ENCODE measurements at regions not wholly inside any gene's neighbourhood (a gene's known extent, or its start where the extent isn't known, plus 50 kb on each side); places are given as distances from the start of the nearest gene placed in this dataset.

DNA sequence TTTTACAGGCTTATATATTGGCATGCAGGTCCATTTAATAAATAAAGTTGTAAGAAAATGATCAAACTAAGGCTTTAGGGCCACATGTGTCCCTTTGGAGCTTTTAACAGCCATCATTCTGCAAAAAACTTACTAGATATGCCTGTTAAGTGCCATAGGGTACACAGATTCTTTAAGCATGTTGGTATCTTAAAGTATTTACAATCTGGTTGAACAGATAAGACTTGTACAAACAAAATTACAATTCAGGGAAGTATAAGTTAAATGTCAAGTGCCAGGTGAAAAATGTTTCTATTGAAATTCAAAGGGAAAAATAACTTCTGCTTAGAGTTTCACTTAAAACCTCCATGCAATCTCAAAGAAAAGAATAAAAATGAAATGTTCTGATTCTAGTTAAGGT is 558.4 kb upstream of the ST8SIA4 start:
- BruUV-seq (replicated peaks): no TSS peak
- ChIA-PET POLR2A (no interaction called here), CTCF (ENCODE audit: low intra/inter-chr PET ratio, low total read pairs) (no interaction called here)
- intact Hi-C loops (cut with micrococcal nuclease; ENCODE audit: unreplicated experiment) (no loop called here), in situ Hi-C loops (cut with HindIII; ENCODE audit: extremely low pct_ligation_motif_present, low pct_unique_long_range_greater_than_20kb) (no loop called here)
- Histone ChIP-seq H3K9ac (ENCODE audit: insufficient read depth, low read depth, low read length) (no peak overlapping the region), H3K4me3 (replicated peaks in 1 of 3; ENCODE audit: insufficient read depth in 1 of 3, low read depth in 2 of 3, low read length in 3 of 3) (no peak overlapping the region), H3K4me1 (ENCODE audit: insufficient read depth, low read length) (no peaks in the 10 kb centered on the region), H3K79me2 (ENCODE audit: insufficient read depth, low read length) (no peaks in the 10 kb centered on the region), H4K20me1 (ENCODE audit: insufficient read depth, low read length) (no peaks in the 10 kb centered on the region), H3K27me3 (ENCODE audit: control insufficient read depth in 1 of 2, insufficient read depth in 2 of 2, low read length in 2 of 2) (no peaks in the 10 kb centered on the region), H3K27ac (ENCODE audit: extremely low read length, insufficient read depth, low read length) (no peak overlapping the region), H2AFZ (ENCODE audit: low read length) (no peak overlapping the region), H3K9me3 (ENCODE audit: low read length) (no peaks in the 10 kb centered on the region), H3K4me2 (ENCODE audit: low read depth, low read length) (no peak overlapping the region), H3K36me3 (replicated peaks in 1 of 2; ENCODE audit: control insufficient read depth in 1 of 2, insufficient read depth in 2 of 2, low read length in 2 of 2) (no peaks in the 10 kb centered on the region)
- no peak for FAIRE-seq
- no peak for DNase-seq (ENCODE audit: low spot score)
- no peak for ATAC-seq
- TF ChIP-seq NFE2L1 (CRISPR knock-in tag; IDR thresholded peaks at IDR 0.05; ENCODE audit: borderline replicate concordance): no peak
- TF ChIP-seq, protein P1, sequence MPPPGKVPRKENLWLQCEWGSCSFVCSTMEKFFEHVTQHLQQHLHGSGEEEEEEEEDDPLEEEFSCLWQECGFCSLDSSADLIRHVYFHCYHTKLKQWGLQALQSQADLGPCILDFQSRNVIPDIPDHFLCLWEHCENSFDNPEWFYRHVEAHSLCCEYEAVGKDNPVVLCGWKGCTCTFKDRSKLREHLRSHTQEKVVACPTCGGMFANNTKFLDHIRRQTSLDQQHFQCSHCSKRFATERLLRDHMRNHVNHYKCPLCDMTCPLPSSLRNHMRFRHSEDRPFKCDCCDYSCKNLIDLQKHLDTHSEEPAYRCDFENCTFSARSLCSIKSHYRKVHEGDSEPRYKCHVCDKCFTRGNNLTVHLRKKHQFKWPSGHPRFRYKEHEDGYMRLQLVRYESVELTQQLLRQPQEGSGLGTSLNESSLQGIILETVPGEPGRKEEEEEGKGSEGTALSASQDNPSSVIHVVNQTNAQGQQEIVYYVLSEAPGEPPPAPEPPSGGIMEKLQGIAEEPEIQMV (CRISPR knock-in tag; IDR thresholded peaks at IDR 0.05; ENCODE audit: low read depth): no peak
- TF ChIP-seq, protein P2, sequence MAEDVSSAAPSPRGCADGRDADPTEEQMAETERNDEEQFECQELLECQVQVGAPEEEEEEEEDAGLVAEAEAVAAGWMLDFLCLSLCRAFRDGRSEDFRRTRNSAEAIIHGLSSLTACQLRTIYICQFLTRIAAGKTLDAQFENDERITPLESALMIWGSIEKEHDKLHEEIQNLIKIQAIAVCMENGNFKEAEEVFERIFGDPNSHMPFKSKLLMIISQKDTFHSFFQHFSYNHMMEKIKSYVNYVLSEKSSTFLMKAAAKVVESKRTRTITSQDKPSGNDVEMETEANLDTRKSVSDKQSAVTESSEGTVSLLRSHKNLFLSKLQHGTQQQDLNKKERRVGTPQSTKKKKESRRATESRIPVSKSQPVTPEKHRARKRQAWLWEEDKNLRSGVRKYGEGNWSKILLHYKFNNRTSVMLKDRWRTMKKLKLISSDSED (CRISPR knock-in tag; IDR thresholded peaks at IDR 0.05): no peak
- TF ChIP-seq, protein P3, sequence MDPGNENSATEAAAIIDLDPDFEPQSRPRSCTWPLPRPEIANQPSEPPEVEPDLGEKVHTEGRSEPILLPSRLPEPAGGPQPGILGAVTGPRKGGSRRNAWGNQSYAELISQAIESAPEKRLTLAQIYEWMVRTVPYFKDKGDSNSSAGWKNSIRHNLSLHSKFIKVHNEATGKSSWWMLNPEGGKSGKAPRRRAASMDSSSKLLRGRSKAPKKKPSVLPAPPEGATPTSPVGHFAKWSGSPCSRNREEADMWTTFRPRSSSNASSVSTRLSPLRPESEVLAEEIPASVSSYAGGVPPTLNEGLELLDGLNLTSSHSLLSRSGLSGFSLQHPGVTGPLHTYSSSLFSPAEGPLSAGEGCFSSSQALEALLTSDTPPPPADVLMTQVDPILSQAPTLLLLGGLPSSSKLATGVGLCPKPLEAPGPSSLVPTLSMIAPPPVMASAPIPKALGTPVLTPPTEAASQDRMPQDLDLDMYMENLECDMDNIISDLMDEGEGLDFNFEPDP (CRISPR knock-in tag; conservative IDR thresholded peaks at IDR 0.05): no peak
- no peak for TF ChIP-seq NAIF1 (CRISPR knock-in tag; IDR thresholded peaks at IDR 0.05; ENCODE audit: borderline replicate concordance)
- TF ChIP-seq NFE2 (CRISPR knock-in tag; IDR thresholded peaks at IDR 0.05): no peak
- TF ChIP-seq, protein P4, sequence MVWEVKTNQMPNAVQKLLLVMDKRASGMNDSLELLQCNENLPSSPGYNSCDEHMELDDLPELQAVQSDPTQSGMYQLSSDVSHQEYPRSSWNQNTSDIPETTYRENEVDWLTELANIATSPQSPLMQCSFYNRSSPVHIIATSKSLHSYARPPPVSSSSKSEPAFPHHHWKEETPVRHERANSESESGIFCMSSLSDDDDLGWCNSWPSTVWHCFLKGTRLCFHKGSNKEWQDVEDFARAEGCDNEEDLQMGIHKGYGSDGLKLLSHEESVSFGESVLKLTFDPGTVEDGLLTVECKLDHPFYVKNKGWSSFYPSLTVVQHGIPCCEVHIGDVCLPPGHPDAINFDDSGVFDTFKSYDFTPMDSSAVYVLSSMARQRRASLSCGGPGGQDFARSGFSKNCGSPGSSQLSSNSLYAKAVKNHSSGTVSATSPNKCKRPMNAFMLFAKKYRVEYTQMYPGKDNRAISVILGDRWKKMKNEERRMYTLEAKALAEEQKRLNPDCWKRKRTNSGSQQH (CRISPR knock-in tag; IDR thresholded peaks at IDR 0.05; ENCODE audit: low read depth): no peak
- TF ChIP-seq, protein P5, sequence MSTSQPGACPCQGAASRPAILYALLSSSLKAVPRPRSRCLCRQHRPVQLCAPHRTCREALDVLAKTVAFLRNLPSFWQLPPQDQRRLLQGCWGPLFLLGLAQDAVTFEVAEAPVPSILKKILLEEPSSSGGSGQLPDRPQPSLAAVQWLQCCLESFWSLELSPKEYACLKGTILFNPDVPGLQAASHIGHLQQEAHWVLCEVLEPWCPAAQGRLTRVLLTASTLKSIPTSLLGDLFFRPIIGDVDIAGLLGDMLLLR (CRISPR knock-in tag; IDR thresholded peaks at IDR 0.05): no peak
- no peak for TF ChIP-seq ZNF230 (CRISPR knock-in tag; IDR thresholded peaks at IDR 0.05)
- no peak for TF ChIP-seq ZNF274 (CRISPR knock-in tag; IDR thresholded peaks at IDR 0.05)
- no peak for TF ChIP-seq ZNF660 (CRISPR knock-in tag; IDR thresholded peaks at IDR 0.05; ENCODE audit: borderline replicate concordance, low read depth)
- no peak for TF ChIP-seq ARHGAP35 (CRISPR knock-in tag; IDR thresholded peaks at IDR 0.05; ENCODE audit: borderline replicate concordance)
- TF ChIP-seq, protein P6, sequence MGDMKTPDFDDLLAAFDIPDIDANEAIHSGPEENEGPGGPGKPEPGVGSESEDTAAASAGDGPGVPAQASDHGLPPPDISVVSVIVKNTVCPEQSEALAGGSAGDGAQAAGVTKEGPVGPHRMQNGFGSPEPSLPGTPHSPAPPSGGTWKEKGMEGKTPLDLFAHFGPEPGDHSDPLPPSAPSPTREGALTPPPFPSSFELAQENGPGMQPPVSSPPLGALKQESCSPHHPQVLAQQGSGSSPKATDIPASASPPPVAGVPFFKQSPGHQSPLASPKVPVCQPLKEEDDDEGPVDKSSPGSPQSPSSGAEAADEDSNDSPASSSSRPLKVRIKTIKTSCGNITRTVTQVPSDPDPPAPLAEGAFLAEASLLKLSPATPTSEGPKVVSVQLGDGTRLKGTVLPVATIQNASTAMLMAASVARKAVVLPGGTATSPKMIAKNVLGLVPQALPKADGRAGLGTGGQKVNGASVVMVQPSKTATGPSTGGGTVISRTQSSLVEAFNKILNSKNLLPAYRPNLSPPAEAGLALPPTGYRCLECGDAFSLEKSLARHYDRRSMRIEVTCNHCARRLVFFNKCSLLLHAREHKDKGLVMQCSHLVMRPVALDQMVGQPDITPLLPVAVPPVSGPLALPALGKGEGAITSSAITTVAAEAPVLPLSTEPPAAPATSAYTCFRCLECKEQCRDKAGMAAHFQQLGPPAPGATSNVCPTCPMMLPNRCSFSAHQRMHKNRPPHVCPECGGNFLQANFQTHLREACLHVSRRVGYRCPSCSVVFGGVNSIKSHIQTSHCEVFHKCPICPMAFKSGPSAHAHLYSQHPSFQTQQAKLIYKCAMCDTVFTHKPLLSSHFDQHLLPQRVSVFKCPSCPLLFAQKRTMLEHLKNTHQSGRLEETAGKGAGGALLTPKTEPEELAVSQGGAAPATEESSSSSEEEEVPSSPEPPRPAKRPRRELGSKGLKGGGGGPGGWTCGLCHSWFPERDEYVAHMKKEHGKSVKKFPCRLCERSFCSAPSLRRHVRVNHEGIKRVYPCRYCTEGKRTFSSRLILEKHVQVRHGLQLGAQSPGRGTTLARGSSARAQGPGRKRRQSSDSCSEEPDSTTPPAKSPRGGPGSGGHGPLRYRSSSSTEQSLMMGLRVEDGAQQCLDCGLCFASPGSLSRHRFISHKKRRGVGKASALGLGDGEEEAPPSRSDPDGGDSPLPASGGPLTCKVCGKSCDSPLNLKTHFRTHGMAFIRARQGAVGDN (CRISPR knock-in tag; IDR thresholded peaks at IDR 0.05): no peak
